Mesendoderm (in vitro differentiated cells): ENCODE measurements at regions not wholly inside any gene's neighbourhood (a gene's known extent, or its start where the extent isn't known, plus 50 kb on each side); places are given as distances from the start of the nearest gene placed in this dataset.

Source experiments
- DNase-seq: peaks from one replicate; pipeline ENCODE4 v3.0.0; 2013
- H2AK5ac ChIP-seq: 2 replicates; pipeline ENCODE4 v1.6.1; 2013; ENCODE audit warnings: low read length, inconsistent platforms
- H2BK120ac ChIP-seq: 2 replicates; pipeline ENCODE4 v1.6.1; 2013; ENCODE audit warnings: low read depth, mild to moderate bottlenecking, low read length, moderate library complexity, mixed read lengths
- H2BK15ac ChIP-seq: replicated peaks from 2 replicates; pipeline ENCODE4 v1.6.1; 2013; ENCODE audit warnings: low read depth, mild to moderate bottlenecking, moderate library complexity
- H2BK5ac ChIP-seq: 2 replicates; pipeline ENCODE4 v1.6.1; 2013; ENCODE audit warnings: low read length, inconsistent platforms
- H3K18ac ChIP-seq: 2 replicates; pipeline ENCODE4 v1.6.1; 2013; ENCODE audit warnings: mild to moderate bottlenecking, low read length, mixed read lengths
- H3K23ac ChIP-seq: one replicate; pipeline ENCODE4 v1.6.1; 2013; ENCODE audit warnings: low read length
- H3K27ac ChIP-seq: 2 replicates; pipeline ENCODE4 v1.5.1; 2013; ENCODE audit warnings: low read depth, mild to moderate bottlenecking, inconsistent platforms, low read length, moderate library complexity
- H3K27me3 ChIP-seq: 2 replicates; pipeline ENCODE4 v1.6.1; 2013; ENCODE audit warnings: low read length, control low read depth, mild to moderate bottlenecking, inconsistent platforms; ENCODE audit not compliant: insufficient read depth, poor library complexity
- H3K36me3 ChIP-seq: 2 replicates; pipeline ENCODE4 v1.6.1; 2013; ENCODE audit warnings: low read length, inconsistent platforms; ENCODE audit not compliant: control insufficient read depth, insufficient read depth
- H3K4ac ChIP-seq: one replicate; pipeline ENCODE4 v1.6.1; 2013; ENCODE audit warnings: low read depth, mild to moderate bottlenecking, low read length, moderate library complexity
- H3K4me1 ChIP-seq: 2 replicates; pipeline ENCODE4 v1.6.1; 2013; ENCODE audit warnings: low read depth, low read length, inconsistent platforms; ENCODE audit not compliant: control insufficient read depth
- H3K4me2 ChIP-seq: 2 replicates; pipeline ENCODE4 v1.6.1; 2013; ENCODE audit warnings: low read length
- H3K4me3 ChIP-seq: 2 replicates; pipeline ENCODE4 v1.5.1; 2013; ENCODE audit warnings: mild to moderate bottlenecking, low read length
- H3K56ac ChIP-seq: one replicate; pipeline ENCODE4 v1.6.1; 2013; ENCODE audit warnings: low read length
- H3K79me1 ChIP-seq: 2 replicates; pipeline ENCODE4 v1.6.1; 2013; ENCODE audit warnings: low read length, inconsistent platforms
- H3K79me2 ChIP-seq: 2 replicates; pipeline ENCODE4 v1.6.1; 2013; ENCODE audit warnings: mild to moderate bottlenecking, low read length; ENCODE audit not compliant: control insufficient read depth, insufficient read depth
- H3K9ac ChIP-seq: 2 replicates; pipeline ENCODE4 v1.6.1; 2013; ENCODE audit warnings: low read length, inconsistent platforms
- H4K5ac ChIP-seq: one replicate; pipeline ENCODE4 v1.6.1; 2013; ENCODE audit warnings: low read length
- H4K8ac ChIP-seq: one replicate; pipeline ENCODE4 v1.6.1; 2013; ENCODE audit warnings: low read depth, mild to moderate bottlenecking, control low read depth, low read length, moderate library complexity
- WGBS: extraction: QIAGEN DNeasy Blood & Tissue Kit; methylation state at CpG from one replicate; pipeline ENCODE4 v1.1.7; 2013; ENCODE audit warnings: low lambda C conversion rate, missing lambda C conversion rate; ENCODE audit not compliant: insufficient coverage; ENCODE audit errors: extremely low coverage; 5-methylcytosine and 5-hydroxymethylcytosine counted together

- no peaks in the 10 kb centered on the region for H3K27me3 ChIP-seq
- no peak for DNase-seq
- no peak overlapping the region for H3K4me3 ChIP-seq
- no peak overlapping the region for H4K5ac ChIP-seq
- no peak overlapping the region for H4K8ac ChIP-seq
- H2BK120ac ChIP-seq, result no peak overlapping the region
- no peak overlapping the region for H3K18ac ChIP-seq
- H3K4me2 ChIP-seq, result no peak overlapping the region
- H3K56ac ChIP-seq, result no peak overlapping the region
- no peaks in the 10 kb centered on the region for H3K79me1 ChIP-seq
- H3K27ac ChIP-seq, result no peak overlapping the region
- no peak overlapping the region for H3K9ac ChIP-seq
- no peak overlapping the region for H3K23ac ChIP-seq
- H2AK5ac ChIP-seq, result no peak overlapping the region
- H3K4me1 ChIP-seq, result peaks cover 2% of the 10 kb centered on the region
- H3K79me2 ChIP-seq, result no peaks in the 10 kb centered on the region
- H2BK15ac ChIP-seq, result no peak overlapping the region
- no peak overlapping the region for H3K4ac ChIP-seq
- no peaks in the 10 kb centered on the region for H3K36me3 ChIP-seq
- WGBS, result no CpG with 5 or more reads among the region's 8 CpGs
- H2BK5ac ChIP-seq, result no peak overlapping the region
These were observed 134.7 kb upstream of the CCDC54 start for GRCh38 chr3:107242579-107242978.

- Histone ChIP-seq H3K79me1 (no peaks in the 10 kb centered on the region), H2BK15ac (no peak overlapping the region), H3K79me2 (no peaks in the 10 kb centered on the region), H2BK120ac (no peak overlapping the region), H3K18ac (no peak overlapping the region), H3K4ac (no peak overlapping the region), H4K5ac (no peak overlapping the region), H3K27me3 (no peaks in the 10 kb centered on the region), H3K4me1 (peaks cover 2% of the 10 kb centered on the region), H3K36me3 (no peaks in the 10 kb centered on the region), H3K23ac (no peak overlapping the region), H2AK5ac (no peak overlapping the region), H4K8ac (no peak overlapping the region), H3K56ac (no peak overlapping the region), H2BK5ac (no peak overlapping the region), H3K4me2 (no peak overlapping the region), H3K27ac (no peak overlapping the region), H3K4me3 (no peak overlapping the region), H3K9ac (no peak overlapping the region)
- no peak for DNase-seq
- no CpG with 5 or more reads among the region's 2 CpGs for WGBS
These were observed 130.1 kb upstream of the CCDC54 start for GRCh38 chr3:107247116-107247515.

GRCh38 chr3:107249132-107249531 is 128.1 kb upstream of the CCDC54 start:
- Histone ChIP-seq H2BK5ac (no peak overlapping the region), H3K79me2 (no peaks in the 10 kb centered on the region), H3K4ac (no peak overlapping the region), H3K4me2 (no peak overlapping the region), H3K27me3 (no peaks in the 10 kb centered on the region), H3K18ac (no peak overlapping the region), H2BK15ac (no peak overlapping the region), H2BK120ac (no peak overlapping the region), H3K36me3 (no peaks in the 10 kb centered on the region), H3K56ac (no peak overlapping the region), H3K4me3 (no peak overlapping the region), H2AK5ac (no peak overlapping the region), H3K9ac (no peak overlapping the region), H3K27ac (no peak overlapping the region), H3K23ac (no peak overlapping the region), H3K4me1 (no peaks in the 10 kb centered on the region), H3K79me1 (no peaks in the 10 kb centered on the region), H4K5ac (no peak overlapping the region), H4K8ac (no peak overlapping the region)
- no peak for DNase-seq
- no CpG with 5 or more reads among the region's 2 CpGs for WGBS

DNA sequence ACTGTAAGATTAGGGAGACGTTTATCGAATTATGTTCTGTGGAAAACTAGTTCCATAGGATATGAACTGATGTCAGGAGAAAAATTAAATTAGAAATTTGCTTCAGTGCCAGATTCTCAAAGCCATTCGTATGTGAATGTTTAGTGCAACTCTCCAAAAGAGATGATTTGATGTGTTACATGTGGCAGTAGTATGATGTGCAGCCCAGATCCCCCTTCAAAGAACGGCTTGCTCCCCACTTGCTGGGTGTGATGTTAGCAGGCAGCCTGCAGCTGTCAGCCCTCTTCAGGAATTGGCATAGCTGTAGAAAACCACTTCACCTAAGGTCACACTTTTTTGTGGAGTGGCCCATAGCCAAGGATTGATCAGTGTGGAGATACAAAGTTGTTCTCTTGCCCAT is 127.0 kb upstream of the CCDC54 start:
- no peak for DNase-seq
- no CpG with 5 or more reads among the region's 4 CpGs for WGBS

GRCh38 chr3:107251819-107252218 is 125.4 kb upstream of the CCDC54 start:
- WGBS, result no CpG with 5 or more reads among the region's 5 CpGs

More for the DNA sequence above, 127.0 kb upstream of the CCDC54 start:
- no peak overlapping the region for H4K8ac ChIP-seq
- no peaks in the 10 kb centered on the region for H3K79me2 ChIP-seq
- H3K4me1 ChIP-seq, result no peaks in the 10 kb centered on the region
- H3K79me1 ChIP-seq, result no peaks in the 10 kb centered on the region
- H3K9ac ChIP-seq, result no peak overlapping the region
- no peak overlapping the region for H3K23ac ChIP-seq
- no peak overlapping the region for H3K4ac ChIP-seq
- H3K18ac ChIP-seq, result no peak overlapping the region
- H2AK5ac ChIP-seq, result no peak overlapping the region
- H4K5ac ChIP-seq, result no peak overlapping the region
- no peak overlapping the region for H2BK5ac ChIP-seq
- H3K56ac ChIP-seq, result no peak overlapping the region
- no peaks in the 10 kb centered on the region for H3K27me3 ChIP-seq
- H3K4me3 ChIP-seq, result no peak overlapping the region
- no peak overlapping the region for H2BK120ac ChIP-seq
- no peaks in the 10 kb centered on the region for H3K36me3 ChIP-seq
- no peak overlapping the region for H2BK15ac ChIP-seq
- H3K4me2 ChIP-seq, result no peak overlapping the region
- no peak overlapping the region for H3K27ac ChIP-seq

GRCh38 chr3:107256963-107257362 is 120.3 kb upstream of the CCDC54 start:
- no peaks in the 10 kb centered on the region for H3K36me3 ChIP-seq
- no CpG with 5 or more reads among the region's 1 CpG for WGBS

More at GRCh38 chr3:107251819-107252218, 125.4 kb upstream of the CCDC54 start:
- no peak overlapping the region for H3K18ac ChIP-seq
- no peak overlapping the region for H3K56ac ChIP-seq
- DNase-seq, result no peak
- H3K4me3 ChIP-seq, result no peak overlapping the region
- no peak overlapping the region for H3K4me2 ChIP-seq
- H3K79me2 ChIP-seq, result no peaks in the 10 kb centered on the region
- H4K5ac ChIP-seq, result no peak overlapping the region
- H2BK5ac ChIP-seq, result no peak overlapping the region
- H2BK120ac ChIP-seq, result no peak overlapping the region
- H3K79me1 ChIP-seq, result no peaks in the 10 kb centered on the region
- H3K4ac ChIP-seq, result no peak overlapping the region
- no peaks in the 10 kb centered on the region for H3K36me3 ChIP-seq
- no peaks in the 10 kb centered on the region for H3K27me3 ChIP-seq
- H3K23ac ChIP-seq, result no peak overlapping the region
- H3K4me1 ChIP-seq, result no peaks in the 10 kb centered on the region
- H4K8ac ChIP-seq, result no peak overlapping the region
- H2AK5ac ChIP-seq, result no peak overlapping the region
- no peak overlapping the region for H3K9ac ChIP-seq
- H2BK15ac ChIP-seq, result no peak overlapping the region
- no peak overlapping the region for H3K27ac ChIP-seq

More at GRCh38 chr3:107256963-107257362, 120.3 kb upstream of the CCDC54 start:
- H2BK15ac ChIP-seq, result no peak overlapping the region
- no peak overlapping the region for H3K18ac ChIP-seq
- H2BK5ac ChIP-seq, result no peak overlapping the region
- H3K27me3 ChIP-seq, result no peaks in the 10 kb centered on the region
- H3K4ac ChIP-seq, result no peak overlapping the region
- no peak overlapping the region for H3K23ac ChIP-seq
- no peak overlapping the region for H3K4me3 ChIP-seq
- no peaks in the 10 kb centered on the region for H3K79me1 ChIP-seq
- no peak overlapping the region for H3K4me2 ChIP-seq
- no peak overlapping the region for H2BK120ac ChIP-seq
- no peaks in the 10 kb centered on the region for H3K79me2 ChIP-seq
- no peak overlapping the region for H4K8ac ChIP-seq
- no peak overlapping the region for H3K56ac ChIP-seq
- H4K5ac ChIP-seq, result no peak overlapping the region
- no peak for DNase-seq
- no peak overlapping the region for H3K9ac ChIP-seq
- H3K4me1 ChIP-seq, result no peaks in the 10 kb centered on the region
- H2AK5ac ChIP-seq, result no peak overlapping the region
- H3K27ac ChIP-seq, result no peak overlapping the region
